Activated naive CD8-positive, alpha-beta T cell treated with anti-CD3 and anti-CD28 coated beads for 36 hours (primary cell): ENCODE measurements at regions not wholly inside any gene's neighbourhood (a gene's known extent, or its start where the extent isn't known, plus 50 kb on each side); places are given as distances from the start of the nearest gene placed in this dataset.
"Not testable (repeated sequence)": the region's sequence is repeated elsewhere in the genome, so short reads cannot be mapped to it uniquely, and the experiment has no call there.

Experiments used
- DNase-seq: peaks from one replicate; pipeline ENCODE4 v3.0.0; 2021
- H3K27ac Mint-ChIP-seq: one replicate; pipeline ENCODE4 v1.8.0; 2022; ENCODE audit warnings: mild to moderate bottlenecking, moderate library complexity, mixed read lengths
- H3K27me3 Mint-ChIP-seq: one replicate; pipeline ENCODE4 v1.8.0; 2022; ENCODE audit warnings: mild to moderate bottlenecking, mixed read lengths
- H3K36me3 Mint-ChIP-seq: one replicate; pipeline ENCODE4 v1.8.0; 2021; ENCODE audit warnings: mild to moderate bottlenecking, mixed read lengths
- H3K4me1 Mint-ChIP-seq: one replicate; pipeline ENCODE4 v1.8.0; 2021; ENCODE audit warnings: mixed read lengths
- H3K4me3 Mint-ChIP-seq: one replicate; pipeline ENCODE4 v1.8.0; 2022; ENCODE audit warnings: mild to moderate bottlenecking, moderate library complexity, mixed read lengths
- H3K9me3 Mint-ChIP-seq: one replicate; pipeline ENCODE4 v1.8.0; 2022; ENCODE audit warnings: mixed read lengths

DNA sequence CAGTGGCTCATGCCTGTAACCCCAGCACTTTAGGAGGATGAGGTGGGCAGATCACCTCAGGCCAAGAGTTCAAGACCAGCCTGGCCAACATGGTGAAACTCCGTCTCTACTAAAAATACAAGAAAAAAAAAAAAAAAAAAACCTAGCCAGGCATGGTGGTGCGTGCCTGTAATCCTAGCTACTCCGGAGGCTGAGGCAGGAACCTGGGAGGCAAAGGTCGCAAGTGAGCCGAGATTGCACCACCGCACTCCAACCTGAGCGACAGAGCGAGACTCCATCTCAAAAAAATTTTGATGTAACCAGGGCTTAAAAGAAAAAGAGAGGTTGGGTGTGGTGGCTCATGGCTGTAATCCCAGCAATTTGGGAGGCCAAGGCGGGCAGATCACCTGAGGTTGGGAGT is 66.4 kb upstream of the PRR5 start:
- H3K36me3 Mint-ChIP-seq = not testable (repeated sequence)

DNA sequence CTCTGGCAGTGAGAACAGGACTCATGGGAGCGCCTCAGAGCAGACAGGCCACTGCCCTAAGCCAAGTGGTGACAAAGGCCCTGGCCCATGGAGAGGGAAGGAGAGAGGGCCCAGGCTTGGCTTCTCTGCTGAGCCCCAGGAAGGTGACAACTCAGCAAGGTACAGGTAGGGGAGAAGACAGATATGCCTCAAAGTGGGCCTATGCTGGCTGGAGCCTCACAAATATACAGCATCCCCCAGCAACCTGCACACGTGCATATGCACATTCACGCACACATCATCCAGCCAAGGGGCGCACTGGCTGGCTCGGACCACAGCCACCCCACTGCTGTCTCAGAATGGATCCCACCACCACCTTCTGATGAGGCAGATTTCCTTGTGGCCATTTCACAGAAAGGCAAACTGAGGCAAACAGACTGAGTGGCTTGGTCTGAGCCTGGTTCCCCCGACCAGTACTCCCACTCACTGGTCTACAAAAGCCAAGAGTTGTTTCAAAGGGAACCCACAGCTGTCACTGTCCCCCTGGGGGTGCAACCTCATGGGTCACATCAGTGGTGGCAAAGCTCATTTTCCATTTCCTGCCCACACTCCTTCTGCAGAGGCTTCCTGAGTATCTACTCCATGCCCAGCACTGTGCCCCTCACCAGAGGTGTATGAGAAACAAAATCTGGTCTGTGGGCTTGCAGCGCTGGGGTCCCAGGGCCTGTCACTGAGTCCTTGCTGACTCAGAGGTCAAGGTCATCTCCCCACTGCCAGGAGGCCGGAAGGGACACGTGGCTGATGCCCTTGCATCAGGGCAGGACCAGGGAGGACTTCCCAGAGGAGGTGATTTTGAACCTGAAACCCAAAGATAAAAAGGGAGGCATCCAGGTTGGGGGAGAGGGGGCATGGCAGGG is 67.3 kb upstream of the PRR5 start:
- H3K36me3 Mint-ChIP-seq = no peaks in the 10 kb centered on the region
- H3K4me1 Mint-ChIP-seq = peaks cover 2% of the 10 kb centered on the region
- no peak overlapping the region for H3K27ac Mint-ChIP-seq
- H3K4me3 Mint-ChIP-seq = no peak overlapping the region
- DNase-seq = no peak
- peaks cover 6% of the 10 kb centered on the region for H3K9me3 Mint-ChIP-seq
- H3K27me3 Mint-ChIP-seq = no peaks in the 10 kb centered on the region

More for the DNA sequence above, 66.4 kb upstream of the PRR5 start:
- not testable (repeated sequence) for H3K4me1 Mint-ChIP-seq, H3K27ac Mint-ChIP-seq, H3K9me3 Mint-ChIP-seq, H3K4me3 Mint-ChIP-seq, DNase-seq, H3K27me3 Mint-ChIP-seq

DNA sequence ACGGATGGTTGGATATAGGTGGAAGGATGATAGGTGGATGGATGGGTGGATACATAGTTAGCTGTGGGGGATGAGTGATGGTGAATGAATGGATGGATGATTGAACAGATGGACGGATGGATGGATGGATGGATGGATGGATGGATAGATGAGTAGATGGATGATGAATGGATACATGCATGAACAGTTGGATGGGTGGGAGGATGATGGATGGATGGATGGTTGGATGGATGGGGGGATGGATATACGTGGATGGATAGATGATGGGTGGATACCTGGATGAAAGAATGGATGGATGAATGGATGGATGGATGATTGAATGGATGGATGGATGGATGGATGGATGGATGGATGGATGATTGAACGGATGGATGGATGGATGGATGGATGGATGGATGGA is 68.4 kb upstream of the PRR5 start:
- Mint-ChIP-seq H3K27me3 (no peaks in the 10 kb centered on the region), H3K27ac (no peak overlapping the region), H3K4me1 (peaks cover 2% of the 10 kb centered on the region), H3K36me3 (no peaks in the 10 kb centered on the region), H3K4me3 (no peak overlapping the region), H3K9me3 (peaks cover 6% of the 10 kb centered on the region)
- DNase-seq = no peak

- no peaks in the 10 kb centered on the region for H3K27me3 Mint-ChIP-seq
- H3K4me3 Mint-ChIP-seq = no peak overlapping the region
- H3K36me3 Mint-ChIP-seq = no peaks in the 10 kb centered on the region
- DNase-seq = no peak
- peaks cover 2% of the 10 kb centered on the region for H3K4me1 Mint-ChIP-seq
- peaks cover 6% of the 10 kb centered on the region for H3K9me3 Mint-ChIP-seq
- H3K27ac Mint-ChIP-seq = no peak overlapping the region
These were observed 69.2 kb upstream of the PRR5 start for GRCh38 chr22:44632541-44633396.

- no peak overlapping the region for H3K4me3 Mint-ChIP-seq
- peaks cover 2% of the 10 kb centered on the region for H3K4me1 Mint-ChIP-seq
- no peak overlapping the region for H3K27ac Mint-ChIP-seq
- DNase-seq = no peak
- no peaks in the 10 kb centered on the region for H3K36me3 Mint-ChIP-seq
- H3K9me3 Mint-ChIP-seq = peaks cover 6% of the 10 kb centered on the region
- H3K27me3 Mint-ChIP-seq = no peaks in the 10 kb centered on the region
These were observed 71.2 kb upstream of the PRR5 start for GRCh38 chr22:44630826-44631225.

DNA sequence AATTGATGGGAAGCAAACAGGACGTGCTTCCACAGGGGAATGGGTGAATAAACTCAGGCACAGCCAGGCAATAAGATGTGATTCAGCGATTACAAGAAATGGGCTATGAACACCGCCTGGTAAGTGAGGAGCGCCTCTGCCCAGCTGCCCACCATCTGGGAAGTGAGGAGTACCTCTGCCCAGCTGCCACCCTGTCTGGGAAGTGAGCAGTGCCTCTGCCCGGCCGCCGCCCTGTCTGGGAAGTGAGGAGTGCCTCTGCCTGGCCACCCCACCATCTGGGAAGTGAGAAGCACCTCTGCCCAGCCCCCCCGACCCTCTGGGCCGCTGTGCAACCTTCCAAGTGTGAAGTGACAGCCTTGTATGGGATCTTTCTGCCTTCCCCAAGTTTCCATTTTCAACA is 73.2 kb upstream of the PRR5 start:
- Mint-ChIP-seq H3K36me3 (no peaks in the 10 kb centered on the region), H3K27me3 (no peaks in the 10 kb centered on the region), H3K4me1 (no peaks in the 10 kb centered on the region), H3K27ac (no peak overlapping the region), H3K9me3 (peaks cover 6% of the 10 kb centered on the region), H3K4me3 (no peak overlapping the region)
- DNase-seq = no peak

GRCh38 chr22:44628273-44628672 is 73.7 kb upstream of the PRR5 start:
- Mint-ChIP-seq H3K9me3 (peaks cover 6% of the 10 kb centered on the region), H3K4me1 (no peaks in the 10 kb centered on the region), H3K36me3 (no peaks in the 10 kb centered on the region), H3K27me3 (no peaks in the 10 kb centered on the region), H3K27ac (no peak overlapping the region), H3K4me3 (no peak overlapping the region)
- no peak for DNase-seq

- Mint-ChIP-seq H3K9me3 (peaks cover 6% of the 10 kb centered on the region), H3K27ac (no peak overlapping the region), H3K36me3 (no peaks in the 10 kb centered on the region), H3K4me1 (no peaks in the 10 kb centered on the region), H3K4me3 (no peak overlapping the region), H3K27me3 (no peaks in the 10 kb centered on the region)
- no peak for DNase-seq
These were observed 74.4 kb upstream of the PRR5 start for GRCh38 chr22:44627521-44628139.

GRCh38 chr22:44625981-44626687 is 75.9 kb upstream of the PRR5 start:
- Mint-ChIP-seq H3K27ac (no peak overlapping the region), H3K4me3 (no peak overlapping the region), H3K9me3 (peaks cover 2% of the 10 kb centered on the region), H3K27me3 (no peaks in the 10 kb centered on the region), H3K36me3 (no peaks in the 10 kb centered on the region), H3K4me1 (no peaks in the 10 kb centered on the region)
- peak; percentile 74 for DNase-seq

DNA sequence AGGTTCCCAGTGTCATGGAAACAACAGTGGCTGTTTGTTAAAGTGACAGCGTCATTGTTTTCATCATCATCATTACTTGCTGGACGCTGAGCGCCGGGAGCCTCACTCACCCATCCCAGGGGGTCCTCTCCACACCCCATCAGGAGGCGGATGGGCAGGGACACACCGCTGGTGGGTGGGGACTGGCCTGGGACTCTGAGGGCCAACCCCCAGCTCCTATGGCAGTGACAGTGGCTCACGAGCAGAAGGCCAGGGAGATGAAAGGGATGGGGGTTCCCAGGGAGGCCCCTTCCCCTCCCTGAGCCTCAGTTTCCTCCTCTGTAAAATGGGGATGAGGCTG is 76.6 kb upstream of the PRR5 start:
- no peak for DNase-seq
- Mint-ChIP-seq H3K4me3 (no peak overlapping the region), H3K36me3 (no peaks in the 10 kb centered on the region), H3K27me3 (no peaks in the 10 kb centered on the region), H3K27ac (no peak overlapping the region), H3K9me3 (no peaks in the 10 kb centered on the region), H3K4me1 (peaks cover 2% of the 10 kb centered on the region)

- Mint-ChIP-seq H3K36me3 (no peaks in the 10 kb centered on the region), H3K27ac (no peak overlapping the region), H3K4me1 (peaks cover 4% of the 10 kb centered on the region), H3K27me3 (no peaks in the 10 kb centered on the region), H3K4me3 (no peak overlapping the region), H3K9me3 (no peaks in the 10 kb centered on the region)
- DNase-seq = no peak
These were observed 77.1 kb upstream of the PRR5 start for GRCh38 chr22:44624689-44625420.

DNA sequence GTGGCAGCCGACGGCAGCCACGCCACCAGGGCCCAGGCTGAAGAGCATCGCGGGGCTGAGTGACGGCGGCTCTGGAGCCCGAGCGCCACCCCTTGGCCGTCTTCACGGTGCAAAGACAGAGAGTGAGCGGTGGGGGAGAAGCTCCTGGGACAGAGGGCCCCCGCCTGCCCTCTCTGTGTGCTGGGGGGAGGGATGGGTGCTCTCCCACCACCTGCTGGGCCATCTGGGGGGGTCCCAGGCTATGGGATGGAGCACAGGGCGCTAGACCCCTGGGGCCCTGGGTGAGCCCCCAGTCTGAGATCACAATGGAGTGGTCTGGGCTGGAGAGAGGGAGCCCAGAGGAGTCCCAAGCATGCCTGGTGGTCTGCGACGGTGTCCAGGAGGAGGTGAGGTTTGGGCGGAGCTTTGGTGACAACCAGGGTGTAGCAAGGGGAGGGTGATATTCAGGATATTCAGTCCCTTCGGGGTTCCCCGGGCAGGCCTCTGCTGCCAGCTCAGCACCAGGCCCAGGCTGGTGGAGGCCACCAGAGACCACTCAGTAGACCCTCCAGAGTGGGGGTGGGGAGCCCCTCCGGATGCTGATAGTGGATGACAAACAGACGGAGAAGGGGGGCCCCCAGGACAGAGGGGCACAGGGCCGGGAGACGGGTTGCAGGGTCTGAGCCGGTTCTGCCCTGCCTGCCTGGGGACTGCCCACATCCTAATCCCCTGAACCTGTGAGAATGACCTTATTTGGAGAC is 78.1 kb upstream of the PRR5 start:
- peak; percentile 37 for DNase-seq
- Mint-ChIP-seq H3K4me1 (peaks cover 4% of the 10 kb centered on the region), H3K27ac (no peak overlapping the region), H3K9me3 (no peaks in the 10 kb centered on the region), H3K36me3 (no peaks in the 10 kb centered on the region), H3K27me3 (no peaks in the 10 kb centered on the region), H3K4me3 (no peak overlapping the region)

GRCh38 chr22:44622679-44623078 is 79.3 kb upstream of the PRR5 start:
- no peak for DNase-seq
- Mint-ChIP-seq H3K27ac (no peak overlapping the region), H3K36me3 (no peaks in the 10 kb centered on the region)

GRCh38 chr22:44622147-44622427 is 79.9 kb upstream of the PRR5 start:
- Mint-ChIP-seq H3K27ac (no peak overlapping the region), H3K4me1 (peaks cover 4% of the 10 kb centered on the region), H3K9me3 (no peaks in the 10 kb centered on the region), H3K4me3 (no peak overlapping the region), H3K27me3 (no peaks in the 10 kb centered on the region), H3K36me3 (no peaks in the 10 kb centered on the region)
- peak; percentile 42 for DNase-seq

More at GRCh38 chr22:44622679-44623078, 79.3 kb upstream of the PRR5 start:
- Mint-ChIP-seq H3K27me3 (no peaks in the 10 kb centered on the region), H3K4me3 (no peak overlapping the region), H3K9me3 (no peaks in the 10 kb centered on the region), H3K4me1 (peaks cover 4% of the 10 kb centered on the region)
